HEK293 (cell line): ENCODE measurements at regions not wholly inside any gene's neighbourhood (a gene's known extent, or its start where the extent isn't known, plus 50 kb on each side); places are given as distances from the start of the nearest gene placed in this dataset.
A peak's percentile ranks its signal among the peaks of the same experiment; 100 is the strongest.

Experiments used
- CTCF ChIA-PET: fragments of 350-600 bp; formaldehyde crosslinking; extraction: SDS; loops from one replicate; lab custom pipeline; 2021; ENCODE audit warnings: antibody characterized with exemption; lab: Yijun Ruan, JAX
- POLR2A ChIA-PET: fragments of 300-600 bp; formaldehyde crosslinking; extraction: SDS; loops from one replicate; lab custom pipeline; 2020; ENCODE audit warnings: antibody characterized with exemption, inconsistent platforms; lab: Yijun Ruan, JAX
- H3K27ac ChIP-seq: fragments of 200-500 bp; sonication (Bioruptor generic); 2 replicates; pipeline ENCODE4 v1.5.1; 2014; ENCODE audit warnings: low read depth, low read length, control low read depth, inconsistent platforms; ENCODE audit errors: extremely low read depth
- H3K36me3 ChIP-seq, 2 experiments: fragments of 200-500 bp in 1 of 2; sonication (Bioruptor generic) in 1 of 2; 1 replicate in 1 of 2; 2 replicates in 1 of 2; pipeline ENCODE4 v1.5.1; 2014 to 2017; ENCODE audit warnings: inconsistent platforms in 2 of 2, low read length in 2 of 2; ENCODE audit not compliant: control insufficient read depth in 2 of 2, insufficient read depth in 1 of 2
- H3K4me1 ChIP-seq: fragments of 200-500 bp; sonication (Bioruptor generic); 2 replicates; pipeline ENCODE4 v1.5.1; 2014; ENCODE audit warnings: mild to moderate bottlenecking, low read length, inconsistent platforms; ENCODE audit not compliant: control insufficient read depth, insufficient read depth
- H3K4me3 ChIP-seq: 2 replicates; pipeline ENCODE4 v1.5.1; 2011; ENCODE audit warnings: low read depth, mild to moderate bottlenecking, control low read depth, low read length, moderate library complexity
- H3K9me3 ChIP-seq: fragments of 200-500 bp; sonication (Bioruptor generic); 2 replicates; pipeline ENCODE4 v1.5.1; 2014; ENCODE audit warnings: low read depth, low read length, inconsistent platforms; ENCODE audit not compliant: control insufficient read depth, insufficient read depth
- ATF2 ChIP-seq: fragments of 450-650 bp; formaldehyde crosslinking; IDR thresholded peaks from 2 replicates; pipeline ENCODE4 v1.5.1; 2016; ENCODE audit warnings: missing biosample characterization, missing genetic modification characterization, low read depth
- CTCF ChIP-seq: fragments of 450-650 bp; formaldehyde crosslinking; IDR thresholded peaks from 2 replicates; pipeline ENCODE4 v1.5.1; 2016; ENCODE audit warnings: missing biosample characterization, missing genetic modification characterization
- FEZF1 ChIP-seq: fragments of 450-650 bp; formaldehyde crosslinking; IDR thresholded peaks from 2 replicates; pipeline ENCODE4 v1.5.1; 2016; ENCODE audit warnings: missing biosample characterization, missing genetic modification characterization
- KLF16 ChIP-seq: fragments of 450-650 bp; formaldehyde crosslinking; IDR thresholded peaks from 2 replicates; pipeline ENCODE4 v1.5.1; 2017; ENCODE audit warnings: missing biosample characterization, missing genetic modification characterization
- PRDM4 ChIP-seq: fragments of 450-650 bp; formaldehyde crosslinking; IDR thresholded peaks from 2 replicates; pipeline ENCODE4 v1.5.1; 2017; ENCODE audit warnings: missing biosample characterization, missing genetic modification characterization
- PRDM6 ChIP-seq: fragments of 450-650 bp; formaldehyde crosslinking; IDR thresholded peaks from 2 replicates; pipeline ENCODE4 v1.5.1; 2017; ENCODE audit warnings: missing biosample characterization, missing genetic modification characterization
- REPIN1 ChIP-seq: fragments of 450-650 bp; formaldehyde crosslinking; IDR thresholded peaks from 2 replicates; pipeline ENCODE4 v1.5.1; 2017; ENCODE audit warnings: missing biosample characterization, missing genetic modification characterization, low read depth
- ZNF10 ChIP-seq: fragments of 450-650 bp; formaldehyde crosslinking; IDR thresholded peaks from 2 replicates; pipeline ENCODE4 v1.5.1; 2017; ENCODE audit warnings: missing biosample characterization, missing genetic modification characterization
- ZNF112 ChIP-seq: fragments of 450-650 bp; formaldehyde crosslinking; IDR thresholded peaks from 2 replicates; pipeline ENCODE4 v1.5.0; 2017; ENCODE audit warnings: missing biosample characterization, missing genetic modification characterization
- ZNF133 ChIP-seq: fragments of 450-650 bp; formaldehyde crosslinking; IDR thresholded peaks from 2 replicates; pipeline ENCODE4 v1.5.1; 2016; ENCODE audit warnings: missing biosample characterization, missing genetic modification characterization
- ZNF16 ChIP-seq: fragments of 450-650 bp; formaldehyde crosslinking; IDR thresholded peaks from 2 replicates; pipeline ENCODE4 v1.5.1; 2016; ENCODE audit warnings: low read depth, missing biosample characterization, missing genetic modification characterization
- ZNF202 ChIP-seq: fragments of 450-650 bp; formaldehyde crosslinking; IDR thresholded peaks from 2 replicates; pipeline ENCODE4 v1.5.1; 2016; ENCODE audit warnings: missing biosample characterization, missing genetic modification characterization, borderline replicate concordance
- ZNF221 ChIP-seq: fragments of 450-650 bp; formaldehyde crosslinking; IDR thresholded peaks from 2 replicates; pipeline ENCODE4 v1.5.1; 2017; ENCODE audit warnings: missing biosample characterization, missing genetic modification characterization, borderline replicate concordance
- ZNF366 ChIP-seq: fragments of 450-650 bp; formaldehyde crosslinking; conservative IDR thresholded peaks from 2 replicates; pipeline ENCODE4 v1.5.1; 2016; ENCODE audit warnings: missing biosample characterization, missing genetic modification characterization
- ZNF426 ChIP-seq: fragments of 450-650 bp; formaldehyde crosslinking; IDR thresholded peaks from 2 replicates; pipeline ENCODE4 v1.5.1; 2017; ENCODE audit warnings: missing biosample characterization, missing genetic modification characterization, mild to moderate bottlenecking, inconsistent platforms, moderate library complexity
- ZNF513 ChIP-seq: fragments of 450-650 bp; IDR thresholded peaks from 2 replicates; pipeline ENCODE4 v1.5.1; 2018; ENCODE audit warnings: missing biosample characterization, missing genetic modification characterization
- ZNF529 ChIP-seq: fragments of 450-650 bp; formaldehyde crosslinking; IDR thresholded peaks from 2 replicates; pipeline ENCODE4 v1.5.1; 2017; ENCODE audit warnings: missing genetic modification characterization, missing biosample characterization; ENCODE audit not compliant: insufficient replicate concordance
- ZNF571 ChIP-seq: fragments of 450-650 bp; formaldehyde crosslinking; IDR thresholded peaks from 2 replicates; pipeline ENCODE4 v1.5.0; 2017; ENCODE audit warnings: missing biosample characterization, missing genetic modification characterization
- ZSCAN23 ChIP-seq: fragments of 450-650 bp; formaldehyde crosslinking; IDR thresholded peaks from 2 replicates; pipeline ENCODE4 v1.5.1; 2016; ENCODE audit warnings: missing biosample characterization, missing genetic modification characterization

- TF ChIP-seq CTCF (tag by site-specific recombination): no peak
- ChIA-PET CTCF (no interaction called here), POLR2A (no interaction called here)
- no peaks in the 10 kb centered on the region for H3K9me3 ChIP-seq
- H3K4me1 ChIP-seq: no peaks in the 10 kb centered on the region
- H3K27ac ChIP-seq: no peak overlapping the region
- H3K4me3 ChIP-seq: no peak overlapping the region
- H3K36me3 ChIP-seq: no peaks in the 10 kb centered on the region
Observed at GRCh38 chr9:115286411-115286810, 168.5 kb upstream of the TNC start.

- Histone ChIP-seq H3K4me1 (no peaks in the 10 kb centered on the region), H3K36me3 (no peaks in the 10 kb centered on the region), H3K4me3 (no peak overlapping the region), H3K9me3 (no peaks in the 10 kb centered on the region), H3K27ac (no peak overlapping the region)
- ChIA-PET CTCF (no interaction called here), POLR2A (interaction anchor here (0.6 to 2.1 kb wide), 5 partner anchors 76 to 281 kb away, joined by 3 to 6 read pairs (median 3); no protein-coding TSS in a partner anchor)
- TF ChIP-seq ZNF571: no peak
- TF ChIP-seq ZNF366 (tag by site-specific recombination): 0 out of 2 replicates have a peak, but pooled peaks have one; percentile 25
- TF ChIP-seq ZNF529 (tag by site-specific recombination): no peak
- TF ChIP-seq ZNF513 (tag by site-specific recombination): peak; percentile 50
- TF ChIP-seq ZNF426 (tag by site-specific recombination): no peak
- TF ChIP-seq FEZF1 (tag by site-specific recombination): peak; percentile 23; the same call in 1 of the 2 replicates
- peak; percentile 52 for TF ChIP-seq PRDM6 (tag by site-specific recombination)
Observed at GRCh38 chr9:115289757-115290208, 171.8 kb upstream of the TNC start.

- ChIA-PET CTCF (no interaction called here), POLR2A (interaction anchor here (0.9 to 2.1 kb wide), 3 partner anchors 10 to 78 kb away, joined by 3 to 6 read pairs (median 3); no protein-coding TSS in a partner anchor)
- no peak overlapping the region for H3K4me3 ChIP-seq
- no peaks in the 10 kb centered on the region for H3K4me1 ChIP-seq
- TF ChIP-seq ATF2 (no peak), ZNF16 (no peak), ZSCAN23 (tag by site-specific recombination) (no peak), KLF16 (tag by site-specific recombination) (no peak), ZNF221 (no peak), CTCF (tag by site-specific recombination) (no peak), REPIN1 (tag by site-specific recombination) (no peak), ZNF10 (tag by site-specific recombination) (no peak), PRDM4 (tag by site-specific recombination) (no peak), ZNF202 (tag by site-specific recombination) (no peak), ZNF112 (no peak), ZNF133 (tag by site-specific recombination) (no peak)
- no peaks in the 10 kb centered on the region for H3K36me3 ChIP-seq
- no peak overlapping the region for H3K27ac ChIP-seq
- no peaks in the 10 kb centered on the region for H3K9me3 ChIP-seq
Observed at GRCh38 chr9:115291841-115292240, 173.9 kb upstream of the TNC start.
